NCI-H1092 (cell line): ENCODE measurements at regions not wholly inside any gene's neighbourhood (a gene's known extent, or its start where the extent isn't known, plus 50 kb on each side); places are given as distances from the start of the nearest gene placed in this dataset.

Experiments
- DNase-seq: peaks from one replicate; lab custom pipeline; 2025; lab: John Stamatoyannopoulos, UW

- DNase-seq, result no peak
Observed at GRCh38 chr22:27686534-27686933, 115.0 kb downstream of the MN1 start.

- no peak for DNase-seq
Observed at GRCh38 chr22:27687984-27688545, 113.5 kb downstream of the MN1 start.

- DNase-seq, result no peak
Observed at GRCh38 chr22:27689664-27690063, 111.9 kb downstream of the MN1 start.

- DNase-seq, result no peak
Observed at GRCh38 chr22:27690599-27690998, 111.0 kb downstream of the MN1 start.

- no peak for DNase-seq
Observed at GRCh38 chr22:27692243-27692642, 109.3 kb downstream of the MN1 start.

GRCh38 chr22:27695925-27696324 lies 105.6 kb downstream of the MN1 start:
- DNase-seq, result no peak

DNA sequence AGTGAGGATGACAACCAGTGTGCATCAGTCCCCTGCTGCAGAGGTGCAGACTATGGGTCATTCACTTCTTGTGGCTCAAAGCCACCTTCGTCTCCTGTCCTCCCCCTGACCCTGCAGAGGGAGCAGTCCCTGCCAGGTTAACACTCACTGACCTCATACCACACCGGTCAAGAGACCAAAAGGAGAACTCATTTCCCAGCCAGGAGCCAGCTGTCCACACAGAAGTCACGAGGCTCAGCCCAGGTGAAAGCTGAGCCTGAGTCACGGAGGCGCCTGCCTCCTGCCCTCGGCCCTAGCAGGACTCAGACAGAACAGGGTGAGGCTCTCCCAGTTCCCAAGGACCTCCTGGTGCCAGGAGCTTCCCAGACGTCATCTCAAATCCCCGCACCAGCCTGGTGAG lies 103.7 kb downstream of the MN1 start:
- DNase-seq, result no peak
